IPS-20b (cell line): ENCODE measurements at regions not wholly inside any gene's neighbourhood (a gene's known extent, or its start where the extent isn't known, plus 50 kb on each side); places are given as distances from the start of the nearest gene placed in this dataset.

ENCODE experiments used
- H3K27ac ChIP-seq: one replicate; pipeline ENCODE4 v1.5.1; 2013; ENCODE audit warnings: low read length
- H3K27me3 ChIP-seq: 2 replicates; pipeline ENCODE4 v1.6.1; 2013; ENCODE audit warnings: mild to moderate bottlenecking, low read length, inconsistent platforms; ENCODE audit not compliant: insufficient read depth
- H3K36me3 ChIP-seq: 2 replicates; pipeline ENCODE4 v1.6.1; 2013; ENCODE audit warnings: low read depth, mild to moderate bottlenecking, inconsistent platforms, low read length, moderate library complexity; ENCODE audit not compliant: insufficient read depth
- H3K4me1 ChIP-seq: 2 replicates; pipeline ENCODE4 v1.6.1; 2013; ENCODE audit warnings: mild to moderate bottlenecking, control low read depth, inconsistent platforms, low read length, moderate library complexity; ENCODE audit not compliant: insufficient read depth
- H3K4me3 ChIP-seq: 2 replicates; pipeline ENCODE4 v1.5.1; 2013; ENCODE audit warnings: mild to moderate bottlenecking, low read length, inconsistent platforms
- H3K9ac ChIP-seq: 2 replicates; pipeline ENCODE4 v1.6.1; 2013; ENCODE audit warnings: low read depth, mild to moderate bottlenecking, inconsistent platforms, low read length, moderate library complexity
- H3K9me3 ChIP-seq: 2 replicates; pipeline ENCODE4 v1.6.1; 2013; ENCODE audit warnings: mild to moderate bottlenecking, low read depth, low read length, inconsistent platforms; ENCODE audit not compliant: insufficient read depth

- no peaks in the 10 kb centered on the region for H3K27me3 ChIP-seq
- H3K9ac ChIP-seq, result no peak overlapping the region
- peaks cover 6% of the 10 kb centered on the region for H3K9me3 ChIP-seq
- H3K4me1 ChIP-seq, result no peaks in the 10 kb centered on the region; the same call in 1 of the 2 replicates
- H3K36me3 ChIP-seq, result no peaks in the 10 kb centered on the region
- no peak overlapping the region for H3K27ac ChIP-seq
- no peak overlapping the region for H3K4me3 ChIP-seq
Measured at GRCh38 chr3:181052256-181052655, 62.7 kb upstream of the DNAJC19 start.

GRCh38 chr3:181050738-181051137 lies 61.2 kb upstream of the DNAJC19 start:
- Histone ChIP-seq H3K4me1 (no peaks in the 10 kb centered on the region), H3K9me3 (peaks cover 18% of the 10 kb centered on the region), H3K27ac (no peak overlapping the region), H3K36me3 (no peaks in the 10 kb centered on the region), H3K27me3 (no peaks in the 10 kb centered on the region), H3K9ac (no peak overlapping the region), H3K4me3 (no peak overlapping the region)

GRCh38 chr3:181040030-181040429 lies 50.5 kb upstream of the DNAJC19 start:
- H3K27ac ChIP-seq, result no peak overlapping the region
- no peaks in the 10 kb centered on the region for H3K27me3 ChIP-seq
- H3K9me3 ChIP-seq, result peaks cover 13% of the 10 kb centered on the region; the same call in 1 of the 2 replicates
- H3K4me1 ChIP-seq, result no peaks in the 10 kb centered on the region
- H3K9ac ChIP-seq, result no peak overlapping the region
- H3K36me3 ChIP-seq, result no peaks in the 10 kb centered on the region
- no peak overlapping the region for H3K4me3 ChIP-seq
